BE2C (cell line): ENCODE measurements at regions not wholly inside any gene's neighbourhood (a gene's known extent, or its start where the extent isn't known, plus 50 kb on each side); places are given as distances from the start of the nearest gene placed in this dataset.

ENCODE experiments used
- DNase-seq: peaks from one replicate; pipeline ENCODE4 v3.0.0-alpha.2; 2020
- H3K27me3 ChIP-seq: fragments of 250-450 bp; sonication (Bioruptor Pico); 2 replicates; pipeline ENCODE4 v1.5.1; 2020; ENCODE audit warnings: mild to moderate bottlenecking
- H3K36me3 ChIP-seq: fragments of 250-450 bp; sonication (Bioruptor Pico); 2 replicates; pipeline ENCODE4 v1.5.1; 2020; ENCODE audit warnings: mild to moderate bottlenecking
- H3K4me1 ChIP-seq: fragments of 250-450 bp; sonication (Bioruptor Pico); 2 replicates; pipeline ENCODE4 v1.5.1; 2020
- H3K4me3 ChIP-seq: 2 replicates; pipeline ENCODE4 v1.5.1; 2011; ENCODE audit warnings: low read depth, low read length
- H3K9me3 ChIP-seq: fragments of 250-450 bp; sonication (Bioruptor Pico); 2 replicates; pipeline ENCODE4 v1.5.1; 2020
- TF ChIP-seq, protein P1 (sequence below): IDR thresholded peaks from 2 replicates; pipeline ENCODE4 v1.5.1; 2012; ENCODE audit warnings: mild to moderate bottlenecking, low read depth, low read length

- Histone ChIP-seq H3K36me3 (no peaks in the 10 kb centered on the region), H3K27me3 (no peaks in the 10 kb centered on the region), H3K4me3 (no peak overlapping the region), H3K9me3 (no peaks in the 10 kb centered on the region), H3K4me1 (no peaks in the 10 kb centered on the region)
- no peak for DNase-seq
- TF ChIP-seq, protein P1, sequence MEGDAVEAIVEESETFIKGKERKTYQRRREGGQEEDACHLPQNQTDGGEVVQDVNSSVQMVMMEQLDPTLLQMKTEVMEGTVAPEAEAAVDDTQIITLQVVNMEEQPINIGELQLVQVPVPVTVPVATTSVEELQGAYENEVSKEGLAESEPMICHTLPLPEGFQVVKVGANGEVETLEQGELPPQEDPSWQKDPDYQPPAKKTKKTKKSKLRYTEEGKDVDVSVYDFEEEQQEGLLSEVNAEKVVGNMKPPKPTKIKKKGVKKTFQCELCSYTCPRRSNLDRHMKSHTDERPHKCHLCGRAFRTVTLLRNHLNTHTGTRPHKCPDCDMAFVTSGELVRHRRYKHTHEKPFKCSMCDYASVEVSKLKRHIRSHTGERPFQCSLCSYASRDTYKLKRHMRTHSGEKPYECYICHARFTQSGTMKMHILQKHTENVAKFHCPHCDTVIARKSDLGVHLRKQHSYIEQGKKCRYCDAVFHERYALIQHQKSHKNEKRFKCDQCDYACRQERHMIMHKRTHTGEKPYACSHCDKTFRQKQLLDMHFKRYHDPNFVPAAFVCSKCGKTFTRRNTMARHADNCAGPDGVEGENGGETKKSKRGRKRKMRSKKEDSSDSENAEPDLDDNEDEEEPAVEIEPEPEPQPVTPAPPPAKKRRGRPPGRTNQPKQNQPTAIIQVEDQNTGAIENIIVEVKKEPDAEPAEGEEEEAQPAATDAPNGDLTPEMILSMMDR: no peak
Observed at GRCh38 chr5:25423271-25423670, 778.5 kb upstream of the CDH10 start.

DNA sequence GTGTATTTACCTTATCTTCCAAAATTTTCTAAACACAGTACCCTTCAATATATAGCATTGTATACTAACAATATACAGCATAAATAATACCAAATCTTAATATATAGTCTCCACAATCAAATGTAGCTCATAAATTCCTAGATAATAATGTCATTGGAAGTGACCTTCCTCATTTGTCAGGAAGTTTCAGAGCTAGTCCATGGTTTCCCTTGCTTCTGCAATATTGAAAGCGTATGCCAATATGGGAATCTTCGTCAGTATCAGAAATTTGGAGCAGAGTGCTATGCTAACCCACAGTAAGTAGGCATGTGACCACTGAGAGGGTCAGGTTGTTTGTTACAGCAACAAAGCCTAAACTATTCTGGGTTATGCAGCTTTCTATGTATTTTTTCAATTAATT, 774.9 kb upstream of the CDH10 start:
- H3K36me3 ChIP-seq: no peaks in the 10 kb centered on the region
- TF ChIP-seq, protein P1: no peak

GRCh38 chr5:25418978-25419377, 774.2 kb upstream of the CDH10 start:
- Histone ChIP-seq H3K36me3 (no peaks in the 10 kb centered on the region), H3K9me3 (no peaks in the 10 kb centered on the region), H3K27me3 (no peaks in the 10 kb centered on the region), H3K4me1 (no peaks in the 10 kb centered on the region), H3K4me3 (no peak overlapping the region)
- DNase-seq: no peak
- TF ChIP-seq, protein P1: no peak

More for the DNA sequence above, 774.9 kb upstream of the CDH10 start:
- Histone ChIP-seq H3K9me3 (no peaks in the 10 kb centered on the region), H3K4me1 (no peaks in the 10 kb centered on the region), H3K27me3 (no peaks in the 10 kb centered on the region), H3K4me3 (no peak overlapping the region)
- no peak for DNase-seq

GRCh38 chr5:25418319-25418859, 773.6 kb upstream of the CDH10 start:
- TF ChIP-seq, protein P1: no peak
- H3K27me3 ChIP-seq: no peaks in the 10 kb centered on the region
- H3K4me1 ChIP-seq: no peaks in the 10 kb centered on the region
- H3K9me3 ChIP-seq: no peaks in the 10 kb centered on the region
- H3K4me3 ChIP-seq: no peak overlapping the region
- DNase-seq: no peak
- no peaks in the 10 kb centered on the region for H3K36me3 ChIP-seq

GRCh38 chr5:25416960-25417359, 772.2 kb upstream of the CDH10 start:
- DNase-seq: no peak
- no peaks in the 10 kb centered on the region for H3K4me1 ChIP-seq
- TF ChIP-seq, protein P1: no peak
- H3K9me3 ChIP-seq: no peaks in the 10 kb centered on the region
- H3K4me3 ChIP-seq: no peak overlapping the region
- H3K27me3 ChIP-seq: no peaks in the 10 kb centered on the region
- no peaks in the 10 kb centered on the region for H3K36me3 ChIP-seq

- H3K36me3 ChIP-seq: no peaks in the 10 kb centered on the region
- H3K9me3 ChIP-seq: no peaks in the 10 kb centered on the region
- no peaks in the 10 kb centered on the region for H3K4me1 ChIP-seq
- TF ChIP-seq, protein P1: no peak
- no peak overlapping the region for H3K4me3 ChIP-seq
- no peak for DNase-seq
- H3K27me3 ChIP-seq: no peaks in the 10 kb centered on the region
Observed at GRCh38 chr5:25415970-25416369, 771.2 kb upstream of the CDH10 start.
